ENCODE measurements at regions not wholly inside any gene's neighbourhood (a gene's known extent, or its start where the extent isn't known, plus 50 kb on each side); places are given as distances from the start of the nearest gene placed in this dataset.
"Not testable (repeated sequence)": the region's sequence is repeated elsewhere in the genome, so short reads cannot be mapped to it uniquely, and the experiment has no call there.

GRCh38 chr4:28772788-28773187, 1912.1 kb downstream of the STIM2 start:
- DNase-seq: no peak

GRCh38 chr4:28774344-28774743, 1913.7 kb downstream of the STIM2 start:
- no peak for DNase-seq

- DNase-seq: no peak
These were observed 1915.4 kb downstream of the STIM2 start for GRCh38 chr4:28776004-28776403.

GRCh38 chr4:28784188-28784587, 1923.5 kb downstream of the STIM2 start:
- DNase-seq: no peak

- no peak for DNase-seq
These were observed 1927.3 kb downstream of the STIM2 start for GRCh38 chr4:28787947-28788346.

- DNase-seq: no peak
These were observed 1928.4 kb downstream of the STIM2 start for GRCh38 chr4:28788929-28789490.

- DNase-seq: no peak
These were observed 1927.1 kb upstream of the PCDH7 start for GRCh38 chr4:28792917-28793597.

- no peak for DNase-seq
These were observed 1920.5 kb upstream of the PCDH7 start for GRCh38 chr4:28799696-28800095.

GRCh38 chr4:28811025-28811424, 1909.1 kb upstream of the PCDH7 start:
- DNase-seq: no peak

GRCh38 chr4:28822163-28822562, 1898.0 kb upstream of the PCDH7 start:
- no peak for DNase-seq

- no peak for DNase-seq
These were observed 1892.3 kb upstream of the PCDH7 start for GRCh38 chr4:28827866-28828265.

GRCh38 chr4:28831867-28832266, 1888.3 kb upstream of the PCDH7 start:
- no peak for DNase-seq

- DNase-seq: no peak
These were observed 1887.7 kb upstream of the PCDH7 start for GRCh38 chr4:28832444-28832843.

- no peak for DNase-seq
These were observed 1886.0 kb upstream of the PCDH7 start for GRCh38 chr4:28834120-28834519.

- no peak for DNase-seq
These were observed 1884.7 kb upstream of the PCDH7 start for GRCh38 chr4:28835501-28835900.

- DNase-seq: no peak
These were observed 1877.9 kb upstream of the PCDH7 start for GRCh38 chr4:28842271-28842670.

GRCh38 chr4:28845158-28845557, 1875.0 kb upstream of the PCDH7 start:
- DNase-seq: no peak

- not testable (repeated sequence) for DNase-seq
These were observed 1863.1 kb upstream of the PCDH7 start for GRCh38 chr4:28857028-28857427.

GRCh38 chr4:28868841-28869240, 1851.3 kb upstream of the PCDH7 start:
- DNase-seq: no peak

GRCh38 chr4:28879178-28879577, 1841.0 kb upstream of the PCDH7 start:
- DNase-seq: no peak

GRCh38 chr4:28879900-28880299, 1840.3 kb upstream of the PCDH7 start:
- no peak for DNase-seq

- DNase-seq: no peak
These were observed 1837.0 kb upstream of the PCDH7 start for GRCh38 chr4:28883211-28883610.

GRCh38 chr4:28886934-28887333, 1833.2 kb upstream of the PCDH7 start:
- no peak for DNase-seq

GRCh38 chr4:28890949-28891775, 1829.0 kb upstream of the PCDH7 start:
- no peak for DNase-seq
